ENCODE measurements at regions not wholly inside any gene's neighbourhood (a gene's known extent, or its start where the extent isn't known, plus 50 kb on each side); places are given as distances from the start of the nearest gene placed in this dataset.

DNA sequence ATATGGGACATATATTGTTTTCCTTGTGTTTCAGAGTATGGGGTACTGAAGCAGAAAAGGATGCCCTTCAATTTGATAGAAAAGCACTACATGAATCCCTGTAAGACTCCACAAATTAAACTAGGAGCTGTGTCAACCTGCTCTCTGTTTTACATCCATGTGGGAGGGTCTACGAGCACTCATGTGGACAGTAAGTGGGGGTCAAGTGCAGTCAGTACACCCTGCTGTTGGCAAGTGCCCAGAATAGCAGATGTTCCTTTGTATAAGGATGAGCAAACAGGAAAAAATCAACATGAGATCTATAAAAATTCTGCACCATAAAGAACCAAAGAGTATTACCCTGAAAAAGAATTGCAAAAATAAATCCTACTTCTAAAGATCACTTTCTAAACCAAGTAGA, 659.9 kb downstream of the SI start:
- no peak for TF ChIP-seq CTCF (IDR thresholded peaks at IDR 0.05; ENCODE audit: unreplicated experiment)
- no TSS peak for BruUV-seq (replicated peaks)
- no peaks in the 10 kb centered on the region for H3K4me1 Mint-ChIP-seq (ENCODE audit: low read depth, unreplicated experiment)
- H3K36me3 Mint-ChIP-seq (ENCODE audit: insufficient read depth, unreplicated experiment) = no peaks in the 10 kb centered on the region
- peaks cover 2% of the 10 kb centered on the region for H3K9me3 Mint-ChIP-seq (ENCODE audit: low read depth, unreplicated experiment)
- CTCF ChIA-PET = no interaction called here
- H3K4me3 Mint-ChIP-seq (ENCODE audit: low read depth, unreplicated experiment) = no peak overlapping the region
- H3K27me3 Mint-ChIP-seq (ENCODE audit: unreplicated experiment) = no peaks in the 10 kb centered on the region
- intact Hi-C loops (cut with micrococcal nuclease; ENCODE audit: unreplicated experiment) = no loop called here
- no peak overlapping the region for H3K27ac Mint-ChIP-seq (ENCODE audit: unreplicated experiment)
- no peak for DNase-seq

GRCh38 chr3:164417955-164418354, 660.3 kb downstream of the SI start:
- Mint-ChIP-seq H3K27ac (ENCODE audit: unreplicated experiment) (no peak overlapping the region), H3K4me1 (ENCODE audit: low read depth, unreplicated experiment) (no peaks in the 10 kb centered on the region), H3K4me3 (ENCODE audit: low read depth, unreplicated experiment) (no peak overlapping the region), H3K27me3 (ENCODE audit: unreplicated experiment) (no peaks in the 10 kb centered on the region), H3K36me3 (ENCODE audit: insufficient read depth, unreplicated experiment) (no peaks in the 10 kb centered on the region), H3K9me3 (ENCODE audit: low read depth, unreplicated experiment) (peaks cover 2% of the 10 kb centered on the region)
- CTCF ChIA-PET = no interaction called here
- no peak for DNase-seq
- no TSS peak for BruUV-seq (replicated peaks)
- TF ChIP-seq CTCF (IDR thresholded peaks at IDR 0.05; ENCODE audit: unreplicated experiment) = no peak
- intact Hi-C loops (cut with micrococcal nuclease; ENCODE audit: unreplicated experiment) = no loop called here

DNA sequence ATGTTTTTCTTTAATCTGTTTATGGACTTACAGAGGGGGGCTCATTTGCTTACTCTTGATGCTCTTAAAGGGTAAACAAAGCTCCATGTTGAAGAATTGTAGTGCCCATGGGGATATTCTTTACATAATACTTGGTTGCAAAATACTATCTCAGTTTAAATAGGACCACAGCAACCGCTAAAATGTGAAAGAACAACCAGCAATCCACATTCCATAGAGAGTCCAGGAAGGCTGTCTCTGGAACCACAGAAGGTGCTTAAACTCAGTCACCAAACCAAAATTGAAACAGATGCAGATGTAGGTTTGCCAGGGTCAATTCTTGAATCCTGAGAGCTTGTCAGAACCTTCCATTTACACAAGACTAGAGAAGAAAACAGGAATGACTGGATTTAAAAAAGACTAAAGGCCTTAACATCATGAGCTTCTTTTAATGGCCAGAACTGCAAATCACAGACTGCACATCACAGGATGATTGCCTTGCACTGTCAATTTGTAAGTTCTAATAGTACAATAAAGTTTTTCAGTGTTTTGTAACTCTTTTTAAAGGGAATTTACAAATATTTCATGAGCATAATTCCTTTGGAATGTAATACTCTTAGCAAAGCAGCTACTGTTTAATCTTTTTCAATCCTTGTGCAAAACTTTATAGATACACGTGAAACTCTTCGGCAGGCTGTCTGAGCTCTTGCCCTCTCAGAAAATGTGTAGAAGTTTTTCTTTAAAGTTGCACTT, 661.6 kb downstream of the SI start:
- intact Hi-C loops (cut with micrococcal nuclease; ENCODE audit: unreplicated experiment) = no loop called here
- H3K27ac Mint-ChIP-seq (ENCODE audit: unreplicated experiment) = no peak overlapping the region

DNA sequence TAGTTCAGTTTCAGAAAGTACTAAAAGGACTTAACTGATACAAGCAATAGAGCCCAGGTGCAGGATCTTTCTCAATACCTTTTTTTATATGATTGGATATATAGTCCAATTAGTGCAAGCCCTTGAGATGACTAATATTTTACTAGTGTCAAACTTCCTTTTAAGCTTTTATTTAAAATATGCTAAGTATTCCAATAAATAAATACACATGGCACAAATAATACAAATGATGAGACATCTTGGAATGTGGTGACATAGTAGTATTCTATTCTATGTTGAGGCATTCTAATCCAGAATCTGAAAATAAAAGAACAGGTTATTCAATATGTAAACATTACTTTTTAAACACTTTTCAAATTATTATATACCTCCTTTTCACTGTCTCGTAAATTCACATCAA, 670.0 kb downstream of the SI start:
- Mint-ChIP-seq H3K27ac (ENCODE audit: unreplicated experiment) (no peak overlapping the region), H3K4me1 (ENCODE audit: low read depth, unreplicated experiment) (no peaks in the 10 kb centered on the region), H3K4me3 (ENCODE audit: low read depth, unreplicated experiment) (no peak overlapping the region), H3K9me3 (ENCODE audit: low read depth, unreplicated experiment) (peaks cover 3% of the 10 kb centered on the region), H3K27me3 (ENCODE audit: unreplicated experiment) (no peaks in the 10 kb centered on the region), H3K36me3 (ENCODE audit: insufficient read depth, unreplicated experiment) (no peaks in the 10 kb centered on the region)
- no TSS peak for BruUV-seq (replicated peaks)
- CTCF ChIA-PET = no interaction called here
- DNase-seq = no peak
- no peak for TF ChIP-seq CTCF (IDR thresholded peaks at IDR 0.05; ENCODE audit: unreplicated experiment)
- intact Hi-C loops (cut with micrococcal nuclease; ENCODE audit: unreplicated experiment) = no loop called here

More for the DNA sequence above, 661.6 kb downstream of the SI start:
- Mint-ChIP-seq H3K36me3 (ENCODE audit: insufficient read depth, unreplicated experiment) (no peaks in the 10 kb centered on the region), H3K4me1 (ENCODE audit: low read depth, unreplicated experiment) (no peaks in the 10 kb centered on the region), H3K27me3 (ENCODE audit: unreplicated experiment) (no peaks in the 10 kb centered on the region), H3K9me3 (ENCODE audit: low read depth, unreplicated experiment) (peaks cover 3% of the 10 kb centered on the region), H3K4me3 (ENCODE audit: low read depth, unreplicated experiment) (no peak overlapping the region)
- no peak for DNase-seq
- TF ChIP-seq CTCF (IDR thresholded peaks at IDR 0.05; ENCODE audit: unreplicated experiment) = no peak
- CTCF ChIA-PET = no interaction called here
- BruUV-seq (replicated peaks) = no TSS peak

All from Calu3 (cell line).